Immature natural killer cell (primary cell): ENCODE measurements at regions not wholly inside any gene's neighbourhood (a gene's known extent, or its start where the extent isn't known, plus 50 kb on each side); places are given as distances from the start of the nearest gene placed in this dataset.

Experiments
- DNase-seq, 3 donors: peaks; one replicate each; pipeline ENCODE4 v3.0.0; 2022; ENCODE audit warnings: mixed read lengths in 1 of 3
- H3K27ac Mint-ChIP-seq, 6 donors: one replicate each; pipeline ENCODE4 v1.8.0; 2020; ENCODE audit warnings: mixed read lengths in 6 of 6, mild to moderate bottlenecking in 5 of 6, inconsistent platforms in 4 of 6, moderate library complexity in 3 of 6
- H3K27me3 Mint-ChIP-seq, 3 donors: one replicate each; pipeline ENCODE4 v1.8.0; 2020 to 2021; ENCODE audit warnings: low read depth in 3 of 3, mild to moderate bottlenecking in 3 of 3, mixed read lengths in 3 of 3, moderate library complexity in 3 of 3, inconsistent platforms in 1 of 3
- H3K36me3 Mint-ChIP-seq, 3 donors: one replicate each; pipeline ENCODE4 v1.8.0; 2020; ENCODE audit warnings: mixed read lengths in 3 of 3, inconsistent platforms in 2 of 3, mild to moderate bottlenecking in 2 of 3
- H3K4me1 Mint-ChIP-seq, 2 donors: one replicate each; pipeline ENCODE4 v1.8.0; 2020; ENCODE audit warnings: inconsistent platforms in 2 of 2, mild to moderate bottlenecking in 2 of 2, mixed read lengths in 2 of 2, moderate library complexity in 1 of 2
- H3K4me3 Mint-ChIP-seq, 5 donors: one replicate each; pipeline ENCODE4 v1.8.0; 2020; ENCODE audit warnings: mild to moderate bottlenecking in 5 of 5, mixed read lengths in 5 of 5, inconsistent platforms in 3 of 5, moderate library complexity in 3 of 5
- H3K9me3 Mint-ChIP-seq, 6 donors: one replicate each; pipeline ENCODE4 v1.8.0; 2020; ENCODE audit warnings: mild to moderate bottlenecking in 6 of 6, mixed read lengths in 6 of 6, inconsistent platforms in 4 of 6, moderate library complexity in 3 of 6

- no peaks in the 10 kb centered on the region for H3K4me1 Mint-ChIP-seq
- no peak overlapping the region for H3K4me3 Mint-ChIP-seq
- H3K27me3 Mint-ChIP-seq = peaks cover 3 to 9% (median 4%) of the 10 kb centered on the region in 3 donors
- H3K36me3 Mint-ChIP-seq = no peaks in the 10 kb centered on the region
- H3K27ac Mint-ChIP-seq = no peak overlapping the region
- no peaks in the 10 kb centered on the region for H3K9me3 Mint-ChIP-seq
- no peak for DNase-seq
These were observed 136.3 kb upstream of the GATA6 start for GRCh38 chr18:22033085-22033484.

- H3K27me3 Mint-ChIP-seq = peaks cover 2 to 9% (median 3%) of the 10 kb centered on the region in 3 donors
- DNase-seq = no peak
These were observed 135.1 kb upstream of the GATA6 start for GRCh38 chr18:22034276-22034675.

GRCh38 chr18:22040533-22040932, 128.9 kb upstream of the GATA6 start:
- no peak overlapping the region for H3K27ac Mint-ChIP-seq
- no peaks in the 10 kb centered on the region for H3K4me1 Mint-ChIP-seq
- H3K27me3 Mint-ChIP-seq = peaks cover 0 to 14% (median 6%) of the 10 kb centered on the region in 3 donors
- H3K4me3 Mint-ChIP-seq = no peak overlapping the region
- H3K9me3 Mint-ChIP-seq = peaks cover 0 to 2% (median 0%) of the 10 kb centered on the region in 6 donors
- DNase-seq = no peak
- no peaks in the 10 kb centered on the region for H3K36me3 Mint-ChIP-seq

More at GRCh38 chr18:22034276-22034675, 135.1 kb upstream of the GATA6 start:
- Mint-ChIP-seq H3K9me3 (no peaks in the 10 kb centered on the region), H3K4me1 (no peaks in the 10 kb centered on the region), H3K27ac (no peak overlapping the region), H3K36me3 (no peaks in the 10 kb centered on the region), H3K4me3 (no peak overlapping the region)

GRCh38 chr18:22043837-22044236, 125.6 kb upstream of the GATA6 start:
- DNase-seq = no peak
- Mint-ChIP-seq H3K27me3 (peaks cover 2 to 8% (median 6%) of the 10 kb centered on the region in 3 donors), H3K4me3 (no peak overlapping the region), H3K36me3 (no peaks in the 10 kb centered on the region), H3K4me1 (no peaks in the 10 kb centered on the region), H3K9me3 (peaks cover 0 to 2% (median 0%) of the 10 kb centered on the region in 6 donors), H3K27ac (no peak overlapping the region)

GRCh38 chr18:22044474-22045220, 124.7 kb upstream of the GATA6 start:
- Mint-ChIP-seq H3K36me3 (no peaks in the 10 kb centered on the region), H3K4me3 (no peak overlapping the region), H3K9me3 (peaks cover 0 to 2% (median 0%) of the 10 kb centered on the region in 6 donors), H3K4me1 (no peaks in the 10 kb centered on the region), H3K27me3 (peaks cover 3 to 8% (median 4%) of the 10 kb centered on the region in 3 donors), H3K27ac (no peak overlapping the region)
- DNase-seq = no peak

- no peaks in the 10 kb centered on the region for H3K4me1 Mint-ChIP-seq
- no peak overlapping the region for H3K4me3 Mint-ChIP-seq
- H3K36me3 Mint-ChIP-seq = no peaks in the 10 kb centered on the region
- peaks cover 0 to 5% (median 3%) of the 10 kb centered on the region in 3 donors for H3K27me3 Mint-ChIP-seq
- no peak for DNase-seq
- H3K9me3 Mint-ChIP-seq = peaks cover 0 to 2% (median 0%) of the 10 kb centered on the region in 6 donors
- no peak overlapping the region for H3K27ac Mint-ChIP-seq
These were observed 124.0 kb upstream of the GATA6 start for GRCh38 chr18:22045221-22045918.

- H3K9me3 Mint-ChIP-seq = peaks cover 0 to 2% (median 0%) of the 10 kb centered on the region in 6 donors
- DNase-seq = no peak
- H3K36me3 Mint-ChIP-seq = no peaks in the 10 kb centered on the region
- no peak overlapping the region for H3K27ac Mint-ChIP-seq
- peaks cover 2 to 6% (median 5%) of the 10 kb centered on the region in 3 donors for H3K27me3 Mint-ChIP-seq
- H3K4me3 Mint-ChIP-seq = no peak overlapping the region
- H3K4me1 Mint-ChIP-seq = no peaks in the 10 kb centered on the region
These were observed 122.9 kb upstream of the GATA6 start for GRCh38 chr18:22046473-22046872.

- Mint-ChIP-seq H3K4me1 (no peaks in the 10 kb centered on the region), H3K9me3 (peaks cover 0 to 2% (median 0%) of the 10 kb centered on the region in 6 donors), H3K27me3 (peaks cover 2 to 8% (median 3%) of the 10 kb centered on the region in 3 donors), H3K4me3 (no peak overlapping the region), H3K36me3 (no peaks in the 10 kb centered on the region), H3K27ac (no peak overlapping the region)
- no peak for DNase-seq
These were observed 121.9 kb upstream of the GATA6 start for GRCh38 chr18:22047485-22047884.

GRCh38 chr18:22048221-22048620, 121.2 kb upstream of the GATA6 start:
- Mint-ChIP-seq H3K4me3 (no peak overlapping the region), H3K27me3 (peaks cover 2 to 8% (median 5%) of the 10 kb centered on the region in 3 donors)
- DNase-seq = no peak

GRCh38 chr18:22048932-22049615, 120.3 kb upstream of the GATA6 start:
- H3K27me3 Mint-ChIP-seq = peaks cover 2 to 8% (median 2%) of the 10 kb centered on the region in 3 donors
- no peaks in the 10 kb centered on the region for H3K4me1 Mint-ChIP-seq
- H3K27ac Mint-ChIP-seq = no peak overlapping the region
- no peak for DNase-seq
- no peak overlapping the region for H3K4me3 Mint-ChIP-seq
- H3K36me3 Mint-ChIP-seq = no peaks in the 10 kb centered on the region
- H3K9me3 Mint-ChIP-seq = no peaks in the 10 kb centered on the region

More at GRCh38 chr18:22048221-22048620, 121.2 kb upstream of the GATA6 start:
- Mint-ChIP-seq H3K36me3 (no peaks in the 10 kb centered on the region), H3K4me1 (no peaks in the 10 kb centered on the region), H3K27ac (no peak overlapping the region), H3K9me3 (peaks cover 0 to 2% (median 0%) of the 10 kb centered on the region in 6 donors)

GRCh38 chr18:22052405-22053105, 116.8 kb upstream of the GATA6 start:
- peaks cover 2 to 8% (median 2%) of the 10 kb centered on the region in 3 donors for H3K27me3 Mint-ChIP-seq

GRCh38 chr18:22055466-22056238, 113.7 kb upstream of the GATA6 start:
- no peak for DNase-seq
- no peaks in the 10 kb centered on the region for H3K9me3 Mint-ChIP-seq
- H3K27ac Mint-ChIP-seq = no peak overlapping the region
- no peak overlapping the region for H3K4me3 Mint-ChIP-seq
- no peaks in the 10 kb centered on the region for H3K4me1 Mint-ChIP-seq
- H3K27me3 Mint-ChIP-seq = peaks cover 0 to 6% (median 4%) of the 10 kb centered on the region in 3 donors
- H3K36me3 Mint-ChIP-seq = no peaks in the 10 kb centered on the region

More at GRCh38 chr18:22052405-22053105, 116.8 kb upstream of the GATA6 start:
- H3K4me1 Mint-ChIP-seq = no peaks in the 10 kb centered on the region
- no peaks in the 10 kb centered on the region for H3K36me3 Mint-ChIP-seq
- H3K4me3 Mint-ChIP-seq = no peak overlapping the region
- H3K9me3 Mint-ChIP-seq = no peaks in the 10 kb centered on the region
- no peak overlapping the region for H3K27ac Mint-ChIP-seq
- no peak for DNase-seq

GRCh38 chr18:22056950-22057349, 112.4 kb upstream of the GATA6 start:
- Mint-ChIP-seq H3K4me1 (no peaks in the 10 kb centered on the region), H3K36me3 (no peaks in the 10 kb centered on the region), H3K27me3 (peaks cover 0 to 4% (median 1%) of the 10 kb centered on the region in 3 donors), H3K27ac (no peak overlapping the region), H3K9me3 (no peaks in the 10 kb centered on the region), H3K4me3 (no peak overlapping the region)
- no peak for DNase-seq
